Central memory CD4-positive, alpha-beta T cell (primary cell): ENCODE measurements at regions not wholly inside any gene's neighbourhood (a gene's known extent, or its start where the extent isn't known, plus 50 kb on each side); places are given as distances from the start of the nearest gene placed in this dataset.
"Not testable (repeated sequence)": the region's sequence is repeated elsewhere in the genome, so short reads cannot be mapped to it uniquely, and the experiment has no call there.

Source experiments
- DNase-seq: peaks from one replicate; pipeline ENCODE4 v3.0.0; 2022

GRCh38 chr9:64016246-64016645, 1268.8 kb downstream of the FOXD4L5 start:
- peak; percentile 20 for DNase-seq

DNA sequence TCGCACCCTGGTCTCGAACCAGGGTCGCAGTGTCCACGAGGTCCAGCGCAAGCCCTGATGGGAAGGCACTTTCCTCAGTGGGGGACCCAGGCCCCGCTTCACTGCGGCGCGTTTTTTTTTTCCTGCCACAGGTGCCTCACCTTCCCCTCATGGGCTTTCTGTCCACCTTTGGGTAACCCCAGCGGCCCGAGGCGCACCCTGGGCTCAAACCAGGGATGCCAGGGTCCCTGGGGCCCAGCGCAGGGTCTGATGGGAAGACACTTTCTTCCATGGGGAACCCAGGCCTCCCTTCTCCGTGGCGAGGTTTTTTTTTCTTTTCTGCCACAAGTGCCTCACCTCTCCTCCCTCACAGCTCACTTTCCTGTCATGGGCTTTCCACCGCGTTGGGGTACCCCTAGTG, 1269.9 kb downstream of the FOXD4L5 start:
- no peak for DNase-seq

DNA sequence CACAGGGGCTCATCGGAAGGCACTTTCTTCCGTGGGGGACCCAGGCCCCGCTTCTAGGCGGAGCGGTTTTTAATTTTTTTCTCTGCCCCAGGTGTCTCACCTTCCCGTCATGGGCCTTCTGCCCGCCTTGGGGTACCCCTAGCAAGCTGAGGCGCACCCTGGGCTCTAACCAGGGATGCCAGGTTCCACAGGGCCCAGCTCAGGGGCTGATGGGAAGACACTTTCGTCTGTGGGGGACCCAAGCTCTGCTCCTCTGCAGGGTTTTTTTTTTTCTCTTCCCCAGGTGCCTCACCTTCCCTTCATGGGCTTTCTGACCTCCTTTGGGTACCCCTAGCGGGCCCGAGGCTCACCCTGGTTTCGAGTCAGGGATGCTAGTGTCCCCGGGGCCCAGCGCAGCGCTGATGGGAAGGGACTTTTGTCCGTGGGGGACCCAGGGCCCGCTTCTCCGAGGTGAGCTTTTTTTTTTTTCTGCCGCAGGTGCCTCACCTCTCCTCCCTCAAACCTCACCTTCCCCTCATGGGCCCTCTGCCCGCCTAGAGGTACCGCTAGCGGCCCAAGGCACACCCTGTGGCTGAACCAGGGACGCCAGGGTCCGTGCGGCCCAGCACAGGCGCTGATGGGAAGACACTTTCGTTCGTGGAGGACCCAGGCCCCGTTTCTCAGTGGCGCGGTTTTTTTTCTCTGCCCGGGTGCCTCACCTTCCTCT, 1270.5 kb downstream of the FOXD4L5 start:
- not testable (repeated sequence) for DNase-seq

DNA sequence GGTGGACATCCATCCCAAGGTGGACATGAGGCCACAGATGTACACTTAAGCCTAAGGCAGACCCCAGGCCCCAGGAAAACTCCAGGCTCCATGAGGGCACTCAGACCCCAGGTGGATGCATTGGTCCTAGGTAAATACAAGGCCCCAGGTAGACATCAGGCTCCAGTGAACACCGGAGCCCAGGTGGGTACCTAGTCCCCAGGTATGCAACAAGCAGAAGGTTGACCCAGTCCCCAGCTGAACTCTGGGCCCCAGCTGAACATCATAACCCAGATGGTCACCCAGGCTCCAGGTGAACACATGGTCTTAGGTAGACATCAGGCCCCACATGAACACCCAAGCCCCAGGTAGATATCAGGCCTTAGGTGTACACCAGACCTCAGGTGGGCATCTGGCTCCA, 1271.9 kb downstream of the FOXD4L5 start:
- not testable (repeated sequence) for DNase-seq

GRCh38 chr9:64012014-64012413, 1273.0 kb downstream of the FOXD4L5 start:
- DNase-seq, result not testable (repeated sequence)

GRCh38 chr9:63979741-63980140, 1305.3 kb downstream of the FOXD4L5 start:
- not testable (repeated sequence) for DNase-seq
